ENCODE measurements at regions not wholly inside any gene's neighbourhood (a gene's known extent, or its start where the extent isn't known, plus 50 kb on each side); places are given as distances from the start of the nearest gene placed in this dataset.
"Not testable (repeated sequence)": the region's sequence is repeated elsewhere in the genome, so short reads cannot be mapped to it uniquely, and the experiment has no call there.

DNA sequence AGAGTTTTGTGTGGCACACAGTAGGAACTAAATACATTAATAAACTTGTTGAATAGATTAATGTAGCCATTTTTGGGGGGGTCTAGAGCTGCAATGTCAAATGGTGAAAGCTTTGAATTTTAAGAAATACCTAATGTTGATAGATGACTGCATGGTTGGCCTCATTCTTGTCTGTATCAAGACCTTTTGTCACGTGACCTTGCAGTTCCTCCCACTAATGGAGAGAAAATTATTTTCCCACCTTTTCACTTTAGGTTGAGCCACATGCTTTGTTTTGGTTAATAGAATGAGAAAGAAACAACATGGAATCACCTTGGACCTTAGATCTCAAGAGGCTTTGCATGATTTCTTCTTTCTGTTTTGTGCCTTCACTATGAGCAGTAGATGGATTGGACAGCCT is 223.6 kb upstream of the DEPDC1 start:
- Mint-ChIP-seq H3K4me1 (no peaks in the 10 kb centered on the region), H3K9me3 (peaks cover 4 to 13% of the 10 kb centered on the region in 2 donors), H3K27ac (no peak overlapping the region), H3K4me3 (no peak overlapping the region), H3K27me3 (no peaks in the 10 kb centered on the region)
- DNase-seq (no peak), ATAC-seq (no peak)

DNA sequence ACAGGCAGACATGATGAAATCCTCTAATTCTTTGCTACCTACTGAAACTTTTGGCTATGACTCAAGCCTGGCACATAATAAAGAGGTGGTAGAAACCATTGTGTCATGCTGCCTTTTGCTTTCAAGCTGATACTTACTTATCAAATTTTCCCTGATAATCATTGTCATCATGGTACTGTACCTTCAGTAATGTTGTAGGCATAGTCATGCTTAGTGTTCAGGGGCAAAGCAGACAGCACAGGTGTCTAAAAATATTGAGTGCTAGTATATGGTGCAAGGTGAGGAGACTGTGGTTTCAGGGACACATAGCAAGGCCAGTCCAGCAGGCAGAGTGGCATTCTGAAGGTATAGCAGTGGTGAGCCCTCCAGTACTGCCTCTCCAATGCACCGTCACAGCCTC is 226.9 kb upstream of the DEPDC1 start:
- ATAC-seq (no peak), DNase-seq (no peak)
- H3K4me1 Mint-ChIP-seq, result no peaks in the 10 kb centered on the region
- H3K27me3 Mint-ChIP-seq, result no peaks in the 10 kb centered on the region
- H3K9me3 Mint-ChIP-seq, result peaks cover 4 to 9% of the 10 kb centered on the region in 2 donors
- no peak overlapping the region for H3K27ac Mint-ChIP-seq
- no peak overlapping the region for H3K4me3 Mint-ChIP-seq

- peaks cover 0 to 3% of the 10 kb centered on the region in 2 donors for H3K9me3 Mint-ChIP-seq
- DNase-seq (no peak), ATAC-seq (no peak)
- H3K27me3 Mint-ChIP-seq, result no peaks in the 10 kb centered on the region
- H3K4me1 Mint-ChIP-seq, result no peaks in the 10 kb centered on the region
- no peak overlapping the region for H3K4me3 Mint-ChIP-seq
- no peak overlapping the region for H3K27ac Mint-ChIP-seq
These were observed 228.3 kb upstream of the DEPDC1 start for GRCh38 chr1:68725001-68725752.

- H3K9me3 Mint-ChIP-seq, result peaks cover 12 to 22% of the 10 kb centered on the region in 2 donors
- not testable (repeated sequence) for ATAC-seq, H3K27ac Mint-ChIP-seq, H3K27me3 Mint-ChIP-seq, H3K4me3 Mint-ChIP-seq, DNase-seq, H3K4me1 Mint-ChIP-seq
These were observed 242.6 kb upstream of the DEPDC1 start for GRCh38 chr1:68739486-68739885.

GRCh38 chr1:68745011-68745410 is 248.1 kb upstream of the DEPDC1 start:
- Mint-ChIP-seq H3K27ac (no peak overlapping the region), H3K4me3 (no peak overlapping the region), H3K9me3 (peaks cover 12 to 22% of the 10 kb centered on the region in 2 donors), H3K4me1 (no peaks in the 10 kb centered on the region), H3K27me3 (no peaks in the 10 kb centered on the region)
- DNase-seq (no peak), ATAC-seq (no peak)

- ATAC-seq (no peak), DNase-seq (no peak)
- Mint-ChIP-seq H3K4me3 (no peak overlapping the region), H3K9me3 (peaks cover 12 to 19% of the 10 kb centered on the region in 2 donors), H3K27me3 (no peaks in the 10 kb centered on the region), H3K27ac (no peak overlapping the region), H3K4me1 (no peaks in the 10 kb centered on the region)
These were observed 248.6 kb upstream of the DEPDC1 start for GRCh38 chr1:68745451-68745850.

- H3K27me3 Mint-ChIP-seq, result no peaks in the 10 kb centered on the region
- ATAC-seq, result no peak
- DNase-seq, result no peak
- no peak overlapping the region for H3K4me3 Mint-ChIP-seq
- H3K9me3 Mint-ChIP-seq, result peaks cover 6 to 11% of the 10 kb centered on the region in 2 donors
- H3K4me1 Mint-ChIP-seq, result no peaks in the 10 kb centered on the region
- no peak overlapping the region for H3K27ac Mint-ChIP-seq
These were observed 249.5 kb upstream of the DEPDC1 start for GRCh38 chr1:68746378-68746777.

DNA sequence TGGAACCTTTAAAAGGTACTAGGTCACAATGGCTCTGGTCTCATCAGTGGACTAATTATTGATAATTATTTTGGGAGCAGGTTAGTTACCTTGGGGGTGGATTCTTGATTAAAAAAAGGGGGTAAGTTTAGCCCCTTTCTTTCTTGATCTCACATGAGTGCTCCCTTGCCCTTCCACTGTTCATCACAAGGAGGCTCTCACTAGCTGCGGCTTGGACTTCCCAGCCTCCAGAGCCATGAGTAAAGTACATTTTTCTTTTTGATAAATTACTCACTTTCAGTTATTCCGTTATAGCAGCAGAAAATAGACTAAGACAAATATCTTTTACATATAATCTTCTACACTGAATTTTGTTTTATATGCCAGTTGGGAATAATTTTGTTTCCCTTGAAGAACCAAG is 254.8 kb upstream of the DEPDC1 start:
- ATAC-seq (no peak), DNase-seq (no peak)
- no peak overlapping the region for H3K4me3 Mint-ChIP-seq
- no peaks in the 10 kb centered on the region for H3K9me3 Mint-ChIP-seq
- H3K27me3 Mint-ChIP-seq, result no peaks in the 10 kb centered on the region
- H3K27ac Mint-ChIP-seq, result no peak overlapping the region
- no peaks in the 10 kb centered on the region for H3K4me1 Mint-ChIP-seq

GRCh38 chr1:68758666-68759209 is 261.9 kb upstream of the DEPDC1 start:
- Mint-ChIP-seq H3K27me3 (no peaks in the 10 kb centered on the region), H3K4me1 (no peaks in the 10 kb centered on the region), H3K9me3 (peaks cover 18 to 23% of the 10 kb centered on the region in 2 donors), H3K4me3 (no peak overlapping the region), H3K27ac (no peak overlapping the region)
- DNase-seq (no peak), ATAC-seq (no peak)

DNA sequence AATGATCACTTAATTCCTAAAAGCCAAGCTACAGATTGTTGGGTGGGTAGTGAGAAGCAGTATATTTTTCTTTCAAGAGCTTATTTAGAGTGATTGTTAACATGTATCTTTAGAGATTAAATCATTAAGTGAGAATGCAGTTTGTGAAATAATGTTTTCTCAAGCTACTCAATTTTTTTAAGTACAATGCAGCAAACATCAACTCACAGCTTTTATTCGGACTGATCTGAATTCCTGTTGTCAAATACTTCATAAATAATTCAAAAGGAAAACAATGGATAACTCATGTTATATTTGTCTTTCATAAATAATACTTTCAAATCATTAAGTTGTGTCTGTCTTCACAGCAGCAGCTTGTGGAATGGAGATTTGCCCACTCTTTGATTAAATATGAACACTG is 271.1 kb upstream of the DEPDC1 start:
- H3K27me3 Mint-ChIP-seq, result no peaks in the 10 kb centered on the region
- H3K27ac Mint-ChIP-seq, result no peak overlapping the region
- no peaks in the 10 kb centered on the region for H3K4me1 Mint-ChIP-seq
- H3K9me3 Mint-ChIP-seq, result peaks cover 9 to 16% of the 10 kb centered on the region in 2 donors
- DNase-seq, result no peak
- no peak overlapping the region for H3K4me3 Mint-ChIP-seq
- ATAC-seq, result no peak

DNA sequence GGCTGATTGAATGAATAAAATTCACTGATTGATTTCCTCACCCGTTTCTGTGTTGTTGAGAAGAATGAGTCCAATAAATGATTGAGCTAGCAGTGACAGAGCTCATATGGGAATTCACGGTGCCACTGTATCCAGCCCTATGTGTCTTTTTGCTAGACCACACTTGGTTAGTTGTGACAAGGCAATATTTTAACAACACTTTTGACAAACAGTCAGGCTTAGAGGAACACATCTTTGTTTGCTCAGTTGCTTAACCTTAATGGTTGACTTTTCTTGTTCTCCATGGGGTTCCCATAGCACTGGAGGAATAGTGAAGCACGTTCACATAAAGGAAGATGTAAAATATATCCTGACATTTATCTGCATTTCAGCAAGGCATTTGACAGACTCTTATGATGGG is 273.9 kb upstream of the DEPDC1 start:
- no peaks in the 10 kb centered on the region for H3K27me3 Mint-ChIP-seq
- H3K4me3 Mint-ChIP-seq, result no peak overlapping the region
- no peaks in the 10 kb centered on the region for H3K4me1 Mint-ChIP-seq
- no peak for DNase-seq
- no peak for ATAC-seq
- no peak overlapping the region for H3K27ac Mint-ChIP-seq
- peaks cover 5 to 8% of the 10 kb centered on the region in 2 donors for H3K9me3 Mint-ChIP-seq

- H3K9me3 Mint-ChIP-seq, result peaks cover 14 to 22% of the 10 kb centered on the region in 2 donors
- ATAC-seq, result no peak
- no peaks in the 10 kb centered on the region for H3K27me3 Mint-ChIP-seq
- H3K4me1 Mint-ChIP-seq, result no peaks in the 10 kb centered on the region
- H3K27ac Mint-ChIP-seq, result no peak overlapping the region
- H3K4me3 Mint-ChIP-seq, result no peak overlapping the region
- DNase-seq, result no peak
These were observed 281.0 kb upstream of the DEPDC1 start for GRCh38 chr1:68777851-68778250.

DNA sequence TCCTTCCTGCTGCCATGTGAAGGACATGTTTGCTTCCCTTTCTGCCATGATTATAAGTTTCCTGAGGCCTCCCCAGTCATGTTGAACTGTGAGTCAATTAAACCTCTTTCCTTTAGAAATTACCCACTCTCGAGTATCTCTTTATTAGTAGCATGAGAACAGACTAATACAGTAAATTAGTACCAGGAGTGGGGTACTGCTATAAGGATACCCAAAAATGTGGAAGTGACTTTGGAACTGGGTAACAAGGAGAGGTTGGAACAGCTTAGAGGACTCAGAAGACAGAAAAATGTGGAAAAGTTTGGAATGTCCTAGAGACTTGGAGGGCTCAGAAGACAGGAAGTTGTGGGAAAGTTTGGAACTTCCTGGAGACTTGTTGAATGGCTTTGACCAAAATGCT is 283.0 kb upstream of the DEPDC1 start:
- DNase-seq, H3K4me1 Mint-ChIP-seq, ATAC-seq, H3K27ac Mint-ChIP-seq, H3K27me3 Mint-ChIP-seq, H3K4me3 Mint-ChIP-seq: not testable (repeated sequence)
- H3K9me3 Mint-ChIP-seq, result peaks cover 16 to 19% of the 10 kb centered on the region in 2 donors

GRCh38 chr1:68780919-68781318 is 284.0 kb upstream of the DEPDC1 start:
- peaks cover 16 to 19% of the 10 kb centered on the region in 2 donors for H3K9me3 Mint-ChIP-seq
- H3K4me3 Mint-ChIP-seq, result no peak overlapping the region
- DNase-seq (no peak), ATAC-seq (no peak)
- H3K27ac Mint-ChIP-seq, result no peak overlapping the region
- H3K4me1 Mint-ChIP-seq, result no peaks in the 10 kb centered on the region
- no peaks in the 10 kb centered on the region for H3K27me3 Mint-ChIP-seq

- DNase-seq, result no peak
- Mint-ChIP-seq H3K27ac (no peak overlapping the region), H3K4me3 (no peak overlapping the region), H3K9me3 (peaks cover 16 to 19% of the 10 kb centered on the region in 2 donors), H3K4me1 (no peaks in the 10 kb centered on the region), H3K27me3 (no peaks in the 10 kb centered on the region)
- no peak for ATAC-seq
These were observed 286.0 kb upstream of the DEPDC1 start for GRCh38 chr1:68782890-68783289.

GRCh38 chr1:68785328-68785727 is 288.4 kb upstream of the DEPDC1 start:
- peaks cover 6 to 11% of the 10 kb centered on the region in 2 donors for H3K9me3 Mint-ChIP-seq
- no peaks in the 10 kb centered on the region for H3K27me3 Mint-ChIP-seq
- H3K4me3 Mint-ChIP-seq, result no peak overlapping the region
- no peak for DNase-seq
- H3K4me1 Mint-ChIP-seq, result no peaks in the 10 kb centered on the region
- ATAC-seq, result no peak
- no peak overlapping the region for H3K27ac Mint-ChIP-seq

DNA sequence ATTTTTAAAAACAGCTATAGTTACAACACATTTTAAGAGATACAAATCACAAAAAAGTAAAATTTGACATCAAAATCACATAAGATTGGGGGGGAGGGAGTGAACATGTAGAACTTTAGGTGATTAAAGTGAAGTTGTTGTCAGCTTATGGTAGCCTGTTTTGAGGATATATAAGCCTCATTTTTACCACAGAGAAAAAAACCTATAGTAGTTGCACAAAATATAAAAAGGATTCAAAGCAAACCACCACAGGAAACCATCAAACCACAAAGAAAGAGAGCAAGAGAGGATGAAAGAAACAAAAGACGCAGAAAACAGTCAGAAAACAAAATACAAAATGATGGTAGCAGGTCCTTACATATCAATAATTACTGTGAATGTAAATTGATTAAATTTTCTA is 291.9 kb upstream of the DEPDC1 start:
- no peak overlapping the region for H3K4me3 Mint-ChIP-seq
- no peaks in the 10 kb centered on the region for H3K4me1 Mint-ChIP-seq
- H3K27ac Mint-ChIP-seq, result no peak overlapping the region
- no peaks in the 10 kb centered on the region for H3K9me3 Mint-ChIP-seq
- DNase-seq, result no peak
- ATAC-seq, result no peak
- H3K27me3 Mint-ChIP-seq, result no peaks in the 10 kb centered on the region
